Loucy (cell line): ENCODE measurements at regions not wholly inside any gene's neighbourhood (a gene's known extent, or its start where the extent isn't known, plus 50 kb on each side); places are given as distances from the start of the nearest gene placed in this dataset.

Experiments used
- H2AFZ ChIP-seq: fragments of 200-600 bp; sonication (generic); 2 replicates; pipeline ENCODE4 v1.6.0; 2016; ENCODE audit warnings: antibody characterized with exemption, mild to moderate bottlenecking, low read length, moderate library complexity
- H3F3A ChIP-seq: fragments of 200-600 bp; 2 replicates; pipeline ENCODE4 v1.6.0; 2016; ENCODE audit warnings: antibody characterized with exemption, low read depth, mild to moderate bottlenecking
- H3K27me3 ChIP-seq: fragments of 200-600 bp; sonication (generic); 2 replicates; pipeline ENCODE4 v1.6.1; 2014; ENCODE audit warnings: low read length, mild to moderate bottlenecking; ENCODE audit not compliant: insufficient read depth, poor library complexity, severe bottlenecking
- H3K36me3 ChIP-seq: fragments of 200-600 bp; sonication (generic); 2 replicates; pipeline ENCODE4 v1.6.1; 2016; ENCODE audit warnings: low read length; ENCODE audit not compliant: insufficient read depth
- H3K4me1 ChIP-seq: fragments of 200-600 bp; sonication (generic); 2 replicates; pipeline ENCODE4 v1.5.1; 2014; ENCODE audit warnings: low read length, mild to moderate bottlenecking; ENCODE audit not compliant: insufficient read depth, poor library complexity, severe bottlenecking
- H3K4me2 ChIP-seq: fragments of 200-600 bp; sonication (generic); 2 replicates; pipeline ENCODE4 v1.6.0; 2014; ENCODE audit warnings: antibody characterized with exemption, low read length, low read depth, mild to moderate bottlenecking; ENCODE audit not compliant: poor library complexity, severe bottlenecking
- H3K4me3 ChIP-seq: fragments of 200-600 bp; sonication (generic); 2 replicates; pipeline ENCODE4 v1.5.1; 2014; ENCODE audit warnings: low read length, mild to moderate bottlenecking, mixed read lengths; ENCODE audit not compliant: poor library complexity, severe bottlenecking
- H3K79me2 ChIP-seq: fragments of 200-600 bp; sonication (generic); 2 replicates; pipeline ENCODE4 v1.6.1; 2014; ENCODE audit warnings: low read length; ENCODE audit not compliant: insufficient read depth
- H3K9ac ChIP-seq: fragments of 200-600 bp; sonication (generic); 2 replicates; pipeline ENCODE4 v1.6.0; 2014; ENCODE audit warnings: mild to moderate bottlenecking, low read depth, low read length, moderate library complexity; ENCODE audit not compliant: poor library complexity, severe bottlenecking
- H3K9me2 ChIP-seq: fragments of 200-600 bp; sonication (generic); replicated peaks from 2 replicates; pipeline ENCODE4 v1.6.1; 2016; ENCODE audit warnings: low read depth, low read length, mixed read lengths
- H3K9me3 ChIP-seq: fragments of 200-600 bp; sonication (generic); 2 replicates; pipeline ENCODE4 v1.6.1; 2014; ENCODE audit warnings: mild to moderate bottlenecking, antibody characterized with exemption, low read length, low read depth; ENCODE audit not compliant: insufficient read depth
- H4K20me1 ChIP-seq: fragments of 200-600 bp; sonication (generic); 2 replicates; pipeline ENCODE4 v1.6.0; 2014; ENCODE audit warnings: antibody characterized with exemption, low read length, mild to moderate bottlenecking; ENCODE audit not compliant: insufficient read depth, poor library complexity, severe bottlenecking
- CTCF ChIP-seq: fragments of 200-600 bp; sonication (generic); conservative IDR thresholded peaks from 2 replicates; pipeline ENCODE4 v1.5.1; 2014; ENCODE audit warnings: mild to moderate bottlenecking, antibody characterized with exemption, low read length
- EZH2phosphoT487 ChIP-seq: fragments of 200-600 bp; IDR thresholded peaks from 2 replicates; pipeline ENCODE4 v1.6.1; 2018; ENCODE audit warnings: antibody characterized with exemption, mild to moderate bottlenecking, moderate library complexity, borderline replicate concordance

- Histone ChIP-seq H3K9me3 (no peaks in the 10 kb centered on the region), H3K36me3 (no peaks in the 10 kb centered on the region), H3K4me3 (no peak overlapping the region), H3K27me3 (no peaks in the 10 kb centered on the region), H3K9ac (no peak overlapping the region), H3F3A (no peaks in the 10 kb centered on the region), H3K9me2 (no peaks in the 10 kb centered on the region), H3K4me1 (no peaks in the 10 kb centered on the region), H3K79me2 (no peaks in the 10 kb centered on the region), H3K4me2 (no peak overlapping the region), H2AFZ (no peak overlapping the region), H4K20me1 (no peaks in the 10 kb centered on the region)
- TF ChIP-seq CTCF (no peak), EZH2phosphoT487 (no peak)
These were observed 228.2 kb downstream of the BCL11B start for GRCh38 chr14:99043756-99044155.

GRCh38 chr14:99047441-99048031 lies 224.5 kb downstream of the BCL11B start:
- Histone ChIP-seq H3K4me1 (no peaks in the 10 kb centered on the region), H3K9me3 (peaks cover 2% of the 10 kb centered on the region; the same call in 1 of the 2 replicates), H3F3A (no peaks in the 10 kb centered on the region), H2AFZ (no peak overlapping the region), H3K36me3 (no peaks in the 10 kb centered on the region), H3K79me2 (no peaks in the 10 kb centered on the region), H3K9me2 (no peaks in the 10 kb centered on the region), H3K27me3 (no peaks in the 10 kb centered on the region), H3K4me3 (no peak overlapping the region), H4K20me1 (no peaks in the 10 kb centered on the region), H3K4me2 (no peak overlapping the region), H3K9ac (no peak overlapping the region)
- no peak for TF ChIP-seq EZH2phosphoT487
- no peak for TF ChIP-seq CTCF

GRCh38 chr14:99050309-99050708 lies 221.7 kb downstream of the BCL11B start:
- no peak overlapping the region for H3K9ac ChIP-seq
- no peaks in the 10 kb centered on the region for H3K9me2 ChIP-seq
- no peaks in the 10 kb centered on the region for H3K27me3 ChIP-seq
- H4K20me1 ChIP-seq, result no peaks in the 10 kb centered on the region
- H3K9me3 ChIP-seq, result peaks cover 9% of the 10 kb centered on the region; the same call in 1 of the 2 replicates
- H3F3A ChIP-seq, result no peaks in the 10 kb centered on the region
- H3K79me2 ChIP-seq, result no peaks in the 10 kb centered on the region
- no peaks in the 10 kb centered on the region for H3K4me1 ChIP-seq
- no peak overlapping the region for H3K4me3 ChIP-seq
- H3K4me2 ChIP-seq, result no peak overlapping the region
- TF ChIP-seq EZH2phosphoT487 (no peak), CTCF (no peak)
- no peaks in the 10 kb centered on the region for H3K36me3 ChIP-seq
- no peak overlapping the region for H2AFZ ChIP-seq
